Progenitor cell of endocrine pancreas (in vitro differentiated cells): ENCODE measurements at regions not wholly inside any gene's neighbourhood (a gene's known extent, or its start where the extent isn't known, plus 50 kb on each side); places are given as distances from the start of the nearest gene placed in this dataset.
A peak's percentile ranks its signal among the peaks of the same experiment; 100 is the strongest.
"Not testable (repeated sequence)": the region's sequence is repeated elsewhere in the genome, so short reads cannot be mapped to it uniquely, and the experiment has no call there.

ENCODE experiments used
- DNase-seq: peaks from one replicate; pipeline ENCODE4 v3.0.0; 2021; ENCODE audit warnings: low spot score; ENCODE audit not compliant: unreplicated experiment
- H3K27ac Mint-ChIP-seq: 2 replicates; pipeline ENCODE4 v1.8.0; 2021; ENCODE audit warnings: mild to moderate bottlenecking, moderate library complexity, mixed read lengths
- H3K27me3 Mint-ChIP-seq: 2 replicates; pipeline ENCODE4 v1.8.0; 2021; ENCODE audit warnings: mixed read lengths
- H3K36me3 Mint-ChIP-seq: 2 replicates; pipeline ENCODE4 v1.8.0; 2022; ENCODE audit warnings: mixed read lengths; ENCODE audit not compliant: insufficient read depth
- H3K4me1 Mint-ChIP-seq: 2 replicates; pipeline ENCODE4 v1.8.0; 2021; ENCODE audit warnings: low read depth, mixed read lengths
- H3K4me3 Mint-ChIP-seq: 2 replicates; pipeline ENCODE4 v1.8.0; 2021; ENCODE audit warnings: low read depth, mild to moderate bottlenecking, moderate library complexity, mixed read lengths
- H3K9me3 Mint-ChIP-seq: 2 replicates; pipeline ENCODE4 v1.8.0; 2021; ENCODE audit warnings: low read depth, mixed read lengths
- TF ChIP-seq, protein P1 (sequence below): fragments of 200-600 bp; sonication (generic); IDR thresholded peaks from one replicate; pipeline ENCODE4 v1.5.0; 2021; ENCODE audit warnings: antibody characterized with exemption, mild to moderate bottlenecking; ENCODE audit not compliant: unreplicated experiment

DNA sequence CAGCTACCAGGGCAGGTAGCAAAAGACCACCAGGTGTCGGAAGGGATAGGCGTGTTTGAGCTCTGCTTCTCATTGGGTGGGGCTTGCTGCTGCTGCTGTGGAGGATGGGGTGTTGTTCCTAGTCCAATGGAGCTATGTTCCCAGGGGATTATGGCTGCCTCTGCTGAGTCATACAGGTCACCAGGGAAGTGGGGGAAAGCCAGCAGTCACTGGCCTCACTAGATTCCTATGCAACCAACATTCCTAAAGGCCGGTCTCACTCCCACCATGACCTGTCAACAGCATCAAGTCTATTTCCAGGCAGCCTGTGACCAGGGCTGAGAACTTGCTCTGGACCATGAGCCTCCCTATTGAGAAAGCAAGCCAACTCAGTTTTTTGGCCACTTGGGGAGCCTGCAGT lies 1160.8 kb downstream of the REEP3 start:
- Mint-ChIP-seq H3K4me3 (no peak overlapping the region), H3K4me1 (no peaks in the 10 kb centered on the region)

DNA sequence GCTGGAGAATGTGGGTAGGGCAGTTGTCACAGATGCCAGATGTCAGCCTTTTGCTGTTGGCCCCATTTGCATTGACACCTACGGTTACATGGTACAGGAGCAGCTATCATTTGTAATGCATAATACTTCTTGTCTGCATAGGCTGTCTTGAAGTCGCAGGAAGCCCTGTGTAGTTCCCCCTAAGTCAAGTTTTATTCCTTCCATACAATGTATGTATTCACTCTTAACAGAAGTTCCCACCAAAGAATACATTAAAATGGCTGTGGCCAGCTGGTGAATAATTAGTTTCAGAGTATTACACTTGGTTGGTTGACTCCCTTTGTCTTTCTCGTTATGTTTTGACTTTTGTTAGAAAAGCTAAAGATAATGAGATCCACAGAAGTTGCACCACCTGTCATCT lies 1169.0 kb downstream of the REEP3 start:
- DNase-seq, result no peak
- no peak overlapping the region for H3K4me3 Mint-ChIP-seq
- no peaks in the 10 kb centered on the region for H3K4me1 Mint-ChIP-seq
- H3K27ac Mint-ChIP-seq, result no peak overlapping the region
- no peaks in the 10 kb centered on the region for H3K27me3 Mint-ChIP-seq
- TF ChIP-seq, protein P1, sequence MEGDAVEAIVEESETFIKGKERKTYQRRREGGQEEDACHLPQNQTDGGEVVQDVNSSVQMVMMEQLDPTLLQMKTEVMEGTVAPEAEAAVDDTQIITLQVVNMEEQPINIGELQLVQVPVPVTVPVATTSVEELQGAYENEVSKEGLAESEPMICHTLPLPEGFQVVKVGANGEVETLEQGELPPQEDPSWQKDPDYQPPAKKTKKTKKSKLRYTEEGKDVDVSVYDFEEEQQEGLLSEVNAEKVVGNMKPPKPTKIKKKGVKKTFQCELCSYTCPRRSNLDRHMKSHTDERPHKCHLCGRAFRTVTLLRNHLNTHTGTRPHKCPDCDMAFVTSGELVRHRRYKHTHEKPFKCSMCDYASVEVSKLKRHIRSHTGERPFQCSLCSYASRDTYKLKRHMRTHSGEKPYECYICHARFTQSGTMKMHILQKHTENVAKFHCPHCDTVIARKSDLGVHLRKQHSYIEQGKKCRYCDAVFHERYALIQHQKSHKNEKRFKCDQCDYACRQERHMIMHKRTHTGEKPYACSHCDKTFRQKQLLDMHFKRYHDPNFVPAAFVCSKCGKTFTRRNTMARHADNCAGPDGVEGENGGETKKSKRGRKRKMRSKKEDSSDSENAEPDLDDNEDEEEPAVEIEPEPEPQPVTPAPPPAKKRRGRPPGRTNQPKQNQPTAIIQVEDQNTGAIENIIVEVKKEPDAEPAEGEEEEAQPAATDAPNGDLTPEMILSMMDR, result no peak
- H3K36me3 Mint-ChIP-seq, result no peaks in the 10 kb centered on the region
- no peaks in the 10 kb centered on the region for H3K9me3 Mint-ChIP-seq

More for the DNA sequence above, 1160.8 kb downstream of the REEP3 start:
- TF ChIP-seq, protein P1, result no peak
- no peak for DNase-seq
- Mint-ChIP-seq H3K27ac (no peak overlapping the region), H3K27me3 (no peaks in the 10 kb centered on the region), H3K36me3 (no peaks in the 10 kb centered on the region), H3K9me3 (peaks cover 11% of the 10 kb centered on the region)

DNA sequence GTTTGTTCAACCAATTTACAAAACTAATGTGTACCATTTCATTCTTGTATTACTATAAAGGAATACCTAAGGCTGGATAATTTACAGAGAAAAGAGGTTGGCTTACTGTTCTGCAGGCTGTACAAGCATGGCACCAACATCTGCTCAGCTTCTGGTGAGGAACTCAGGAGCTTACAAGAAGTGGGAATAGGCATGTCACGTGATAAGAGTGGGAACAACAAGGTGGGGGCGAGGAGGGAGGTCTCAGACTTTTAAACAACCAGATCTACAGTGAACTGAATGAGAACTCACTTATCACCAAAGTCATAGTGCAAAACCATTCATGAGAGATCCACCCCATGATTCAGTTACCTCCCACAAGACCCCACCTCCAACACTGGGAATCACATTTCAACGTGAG lies 1178.0 kb downstream of the REEP3 start:
- H3K27ac Mint-ChIP-seq, result no peak overlapping the region

DNA sequence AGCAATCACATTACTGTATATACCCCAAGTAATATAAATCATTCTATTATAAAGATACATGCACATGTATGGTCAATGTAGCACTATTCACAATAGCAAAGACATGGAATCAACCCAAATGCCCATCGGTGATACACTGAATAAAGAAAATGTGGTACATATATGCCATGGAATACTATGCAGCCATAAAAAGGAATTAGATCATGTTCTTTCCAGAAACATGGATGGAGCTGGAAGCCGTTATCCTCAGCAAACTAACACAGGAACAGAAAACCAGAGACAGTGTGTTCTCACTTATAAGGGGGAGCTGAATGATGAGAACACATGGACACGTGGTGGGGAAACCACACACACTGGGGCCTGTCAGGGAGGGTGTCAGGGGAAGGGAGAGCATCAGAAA lies 1180.9 kb downstream of the REEP3 start:
- H3K4me3 Mint-ChIP-seq, H3K9me3 Mint-ChIP-seq, H3K36me3 Mint-ChIP-seq, DNase-seq, H3K27me3 Mint-ChIP-seq, H3K4me1 Mint-ChIP-seq: not testable (repeated sequence)
- H3K27ac Mint-ChIP-seq, result peak overlapping the region; percentile 59

More for the DNA sequence above, 1178.0 kb downstream of the REEP3 start:
- Mint-ChIP-seq H3K4me1 (no peaks in the 10 kb centered on the region), H3K9me3 (peaks cover 6% of the 10 kb centered on the region), H3K36me3 (no peaks in the 10 kb centered on the region), H3K27me3 (no peaks in the 10 kb centered on the region), H3K4me3 (no peak overlapping the region)
- no peak for DNase-seq
- TF ChIP-seq, protein P1, result no peak

DNA sequence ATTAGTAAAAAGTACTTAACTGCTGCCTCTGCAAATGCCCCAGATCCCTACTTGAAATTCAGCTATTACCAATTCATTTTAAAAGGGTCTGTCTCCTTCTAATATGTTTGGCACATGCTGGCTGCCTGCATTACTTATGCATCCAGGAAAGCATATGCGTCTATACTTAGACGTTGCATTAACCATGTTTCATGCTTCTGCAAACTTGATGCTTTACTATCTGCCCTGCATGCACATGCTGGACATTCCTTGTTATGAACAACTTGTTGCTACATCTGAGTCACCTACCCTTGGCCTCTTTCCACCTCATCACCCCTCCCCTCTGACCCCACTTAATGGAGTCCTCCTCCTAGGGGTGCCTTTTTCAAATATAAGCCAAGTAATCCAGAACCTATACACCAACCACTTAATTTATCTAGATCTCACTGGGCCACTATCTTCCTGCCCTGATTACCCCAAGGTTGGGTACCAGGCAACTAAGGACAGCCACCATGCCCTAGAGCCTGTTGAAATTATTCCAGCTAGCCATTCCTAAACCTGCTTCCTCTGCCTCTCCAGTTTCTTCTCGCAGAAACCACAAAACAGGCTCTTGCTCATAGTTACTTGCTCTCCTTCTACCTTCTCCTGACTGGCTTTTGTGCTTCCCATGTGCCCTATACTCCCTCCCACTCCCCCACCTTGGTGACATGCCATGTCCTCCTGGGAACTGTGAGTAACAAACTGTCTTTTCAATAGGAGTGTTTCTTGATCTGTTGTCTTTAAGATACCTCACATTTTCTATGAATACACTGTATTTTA lies 1187.9 kb downstream of the REEP3 start:
- Mint-ChIP-seq H3K27ac (no peak overlapping the region), H3K27me3 (no peaks in the 10 kb centered on the region), H3K9me3 (no peaks in the 10 kb centered on the region), H3K4me3 (no peak overlapping the region), H3K4me1 (peaks cover 2% of the 10 kb centered on the region), H3K36me3 (no peaks in the 10 kb centered on the region)
- TF ChIP-seq, protein P1, result no peak
- no peak for DNase-seq

DNA sequence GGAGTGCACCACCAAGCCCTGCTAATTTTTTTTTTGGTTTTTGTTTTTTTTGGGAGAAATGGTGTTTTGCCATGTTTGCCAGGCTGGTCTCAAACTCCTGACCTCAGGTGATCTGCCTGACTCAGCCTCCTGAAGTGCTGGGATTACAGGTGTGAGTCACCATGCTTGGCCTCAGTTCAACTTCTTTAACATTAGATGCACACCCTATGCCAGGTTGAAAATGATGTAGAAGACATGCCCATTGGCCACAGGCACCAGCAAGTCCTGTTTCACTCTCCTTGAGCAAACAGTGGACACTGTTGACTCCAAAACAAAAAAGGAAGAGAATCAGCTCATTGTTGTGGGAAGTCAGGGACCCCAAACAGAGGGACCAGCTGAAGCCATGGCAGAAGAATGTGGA lies 1205.3 kb downstream of the REEP3 start:
- Mint-ChIP-seq H3K9me3 (peaks cover 15% of the 10 kb centered on the region), H3K36me3 (peaks cover 2% of the 10 kb centered on the region), H3K27me3 (no peaks in the 10 kb centered on the region), H3K4me3 (no peak overlapping the region), H3K4me1 (peaks cover 3% of the 10 kb centered on the region), H3K27ac (no peak overlapping the region)
- TF ChIP-seq, protein P1, result no peak
- DNase-seq, result no peak
